Erythroblast (primary cell): ENCODE measurements at regions not wholly inside any gene's neighbourhood (a gene's known extent, or its start where the extent isn't known, plus 50 kb on each side); places are given as distances from the start of the nearest gene placed in this dataset.

Source experiments
- GATA1 ChIP-seq: IDR thresholded peaks from 2 replicates; pipeline ENCODE4 v1.6.1; 2011; ENCODE audit warnings: low read depth, mild to moderate bottlenecking, control low read depth, low read length, moderate library complexity
- POLR2A ChIP-seq: IDR thresholded peaks from 2 replicates; pipeline ENCODE4 v1.6.1; 2011; ENCODE audit warnings: mild to moderate bottlenecking, low read length

GRCh38 chr13:51518827-51519226 is 65.4 kb upstream of the WDFY2 start:
- no peak for TF ChIP-seq POLR2A
- TF ChIP-seq GATA1: no peak
